Astrocyte (in vitro differentiated cells and primary cell): ENCODE measurements at regions not wholly inside any gene's neighbourhood (a gene's known extent, or its start where the extent isn't known, plus 50 kb on each side); places are given as distances from the start of the nearest gene placed in this dataset.

Experiments
- DNase-seq: peaks from one replicate; pipeline ENCODE4 v3.0.0-alpha.2; 2010; ENCODE audit warnings: low read depth
- FAIRE-seq: peaks from 2 replicates; lab custom pipeline; 2011; peaks lifted over from hg19 to GRCh38; lab: Jason Lieb, UNC
- H2AFZ ChIP-seq: 2 replicates; pipeline ENCODE4 v1.6.0; 2012; ENCODE audit warnings: low read depth, low read length, inconsistent platforms
- H3K27ac ChIP-seq: 2 replicates; pipeline ENCODE4 v1.5.1; 2011; ENCODE audit warnings: low read depth, low read length, inconsistent platforms
- H3K27me3 ChIP-seq: 2 replicates; pipeline ENCODE4 v1.6.0; 2011; ENCODE audit warnings: low read length, inconsistent platforms; ENCODE audit not compliant: insufficient read depth
- H3K36me3 ChIP-seq: 2 replicates; pipeline ENCODE4 v1.5.1; 2011; ENCODE audit warnings: low read length, inconsistent platforms; ENCODE audit not compliant: insufficient read depth
- H3K4me1 ChIP-seq: 2 replicates; pipeline ENCODE4 v1.5.1; 2011; ENCODE audit warnings: low read length, inconsistent platforms; ENCODE audit not compliant: insufficient read depth
- H3K4me2 ChIP-seq: 2 replicates; pipeline ENCODE4 v1.6.0; 2012; ENCODE audit warnings: low read length, inconsistent platforms
- H3K4me3 ChIP-seq: 2 replicates; pipeline ENCODE4 v1.5.1; 2011; ENCODE audit warnings: low read depth, mild to moderate bottlenecking, low read length, inconsistent platforms; ENCODE audit not compliant: insufficient read depth
- H3K79me2 ChIP-seq: 2 replicates; pipeline ENCODE4 v1.6.0; 2012; ENCODE audit warnings: mild to moderate bottlenecking, low read length, inconsistent platforms; ENCODE audit not compliant: insufficient read depth
- H3K9ac ChIP-seq: 2 replicates; pipeline ENCODE4 v1.6.0; 2012; ENCODE audit warnings: mild to moderate bottlenecking, low read length, inconsistent platforms
- H3K9me3 ChIP-seq: 2 replicates; pipeline ENCODE4 v1.5.1; 2012; ENCODE audit warnings: low read depth, mild to moderate bottlenecking, low read length, inconsistent platforms; ENCODE audit not compliant: insufficient read depth
- H4K20me1 ChIP-seq: 2 replicates; pipeline ENCODE4 v1.6.0; 2012; ENCODE audit warnings: low read length, inconsistent platforms; ENCODE audit not compliant: insufficient read depth
- H3K27ac Mint-ChIP-seq: one replicate; pipeline ENCODE4 v1.8.0; 2021; ENCODE audit warnings: mild to moderate bottlenecking, mixed read lengths; ENCODE audit not compliant: unreplicated experiment
- H3K27me3 Mint-ChIP-seq: one replicate; pipeline ENCODE4 v1.8.0; 2021; ENCODE audit warnings: low read depth, mixed read lengths; ENCODE audit not compliant: unreplicated experiment
- H3K36me3 Mint-ChIP-seq: one replicate; pipeline ENCODE4 v1.8.0; 2021; ENCODE audit warnings: low read depth, mixed read lengths; ENCODE audit not compliant: unreplicated experiment
- H3K4me1 Mint-ChIP-seq: one replicate; pipeline ENCODE4 v1.8.0; 2021; ENCODE audit warnings: low read depth, mixed read lengths; ENCODE audit not compliant: unreplicated experiment
- H3K4me3 Mint-ChIP-seq: one replicate; pipeline ENCODE4 v1.8.0; 2021; ENCODE audit warnings: mild to moderate bottlenecking, moderate library complexity, mixed read lengths; ENCODE audit not compliant: unreplicated experiment
- H3K9me3 Mint-ChIP-seq: one replicate; pipeline ENCODE4 v1.8.0; 2021; ENCODE audit warnings: mild to moderate bottlenecking, mixed read lengths; ENCODE audit not compliant: unreplicated experiment
- CTCF ChIP-seq: IDR thresholded peaks from 2 replicates; pipeline ENCODE4 v1.5.1; 2011; ENCODE audit warnings: low read depth, mild to moderate bottlenecking, inconsistent platforms, low read length, moderate library complexity; ENCODE audit not compliant: insufficient read depth
- EZH2 ChIP-seq: IDR thresholded peaks from 2 replicates; pipeline ENCODE4 v1.6.1; 2012; ENCODE audit warnings: mild to moderate bottlenecking, low read length, inconsistent platforms; ENCODE audit not compliant: insufficient read depth

GRCh38 chr9:75692309-75692708 is 198.2 kb upstream of the PCSK5 start:
- H3K36me3 Mint-ChIP-seq: no peaks in the 10 kb centered on the region
- H3K4me3 Mint-ChIP-seq: no peak overlapping the region
- H3K4me2 ChIP-seq: no peak overlapping the region
- H3K27me3 ChIP-seq: no peaks in the 10 kb centered on the region
- no peaks in the 10 kb centered on the region for H3K4me1 ChIP-seq
- no peak overlapping the region for H3K27ac ChIP-seq
- H3K9ac ChIP-seq: no peak overlapping the region
- H4K20me1 ChIP-seq: no peaks in the 10 kb centered on the region
- no peak for DNase-seq
- H3K9me3 ChIP-seq: no peaks in the 10 kb centered on the region
- H3K27ac Mint-ChIP-seq: no peak overlapping the region
- TF ChIP-seq CTCF (no peak), EZH2 (no peak)
- FAIRE-seq: no peak
- H3K27me3 Mint-ChIP-seq: no peaks in the 10 kb centered on the region
- no peak overlapping the region for H2AFZ ChIP-seq
- H3K36me3 ChIP-seq: no peaks in the 10 kb centered on the region
- no peaks in the 10 kb centered on the region for H3K4me1 Mint-ChIP-seq
- H3K79me2 ChIP-seq: no peaks in the 10 kb centered on the region
- H3K9me3 Mint-ChIP-seq: no peaks in the 10 kb centered on the region
- H3K4me3 ChIP-seq: no peak overlapping the region

GRCh38 chr9:75695921-75696320 is 194.6 kb upstream of the PCSK5 start:
- no peak overlapping the region for H3K4me2 ChIP-seq
- H3K27me3 ChIP-seq: peaks cover 2% of the 10 kb centered on the region
- no peaks in the 10 kb centered on the region for H4K20me1 ChIP-seq
- H3K27ac ChIP-seq: no peak overlapping the region
- H2AFZ ChIP-seq: no peak overlapping the region
- no peaks in the 10 kb centered on the region for H3K36me3 Mint-ChIP-seq
- H3K4me1 ChIP-seq: no peaks in the 10 kb centered on the region
- H3K27me3 Mint-ChIP-seq: peaks cover 2% of the 10 kb centered on the region
- FAIRE-seq (no peak), DNase-seq (no peak)
- TF ChIP-seq CTCF: no peak
- no peak for TF ChIP-seq EZH2
- no peaks in the 10 kb centered on the region for H3K4me1 Mint-ChIP-seq
- no peaks in the 10 kb centered on the region for H3K79me2 ChIP-seq
- H3K4me3 ChIP-seq: no peak overlapping the region
- H3K4me3 Mint-ChIP-seq: no peak overlapping the region
- no peaks in the 10 kb centered on the region for H3K36me3 ChIP-seq
- no peak overlapping the region for H3K27ac Mint-ChIP-seq
- no peaks in the 10 kb centered on the region for H3K9me3 Mint-ChIP-seq
- H3K9ac ChIP-seq: no peak overlapping the region
- no peaks in the 10 kb centered on the region for H3K9me3 ChIP-seq

GRCh38 chr9:75699017-75699416 is 191.5 kb upstream of the PCSK5 start:
- H3K27me3 Mint-ChIP-seq: peaks cover 2% of the 10 kb centered on the region
- H2AFZ ChIP-seq: no peak overlapping the region
- TF ChIP-seq EZH2 (no peak), CTCF (no peak)
- H3K27me3 ChIP-seq: peaks cover 2% of the 10 kb centered on the region
- no peaks in the 10 kb centered on the region for H3K4me1 Mint-ChIP-seq
- no peak overlapping the region for H3K4me3 ChIP-seq
- no peak for FAIRE-seq
- no peaks in the 10 kb centered on the region for H3K36me3 Mint-ChIP-seq
- H3K9me3 Mint-ChIP-seq: no peaks in the 10 kb centered on the region
- no peak overlapping the region for H3K4me3 Mint-ChIP-seq
- no peak overlapping the region for H3K27ac Mint-ChIP-seq
- no peaks in the 10 kb centered on the region for H3K79me2 ChIP-seq
- DNase-seq: no peak
- no peak overlapping the region for H3K4me2 ChIP-seq
- no peaks in the 10 kb centered on the region for H3K9me3 ChIP-seq
- no peaks in the 10 kb centered on the region for H3K4me1 ChIP-seq
- no peak overlapping the region for H3K9ac ChIP-seq
- H3K27ac ChIP-seq: no peak overlapping the region
- no peaks in the 10 kb centered on the region for H3K36me3 ChIP-seq
- no peaks in the 10 kb centered on the region for H4K20me1 ChIP-seq
